Activated CD4-positive, alpha-beta T cell treated with anti-CD3 and anti-CD28 coated beads, Interleukin-2, amount 10 ng/mL, durations not matched to agents 24 days and 14 days (primary cell): ENCODE measurements at regions not wholly inside any gene's neighbourhood (a gene's known extent, or its start where the extent isn't known, plus 50 kb on each side); places are given as distances from the start of the nearest gene placed in this dataset.

ENCODE experiments used
- DNase-seq: peaks from one replicate; pipeline ENCODE4 v3.0.0; 2022
- H3K27ac Mint-ChIP-seq: one replicate; pipeline ENCODE4 v1.8.0; 2022; ENCODE audit warnings: mild to moderate bottlenecking, mixed read lengths
- H3K27me3 Mint-ChIP-seq: one replicate; pipeline ENCODE4 v1.8.0; 2022; ENCODE audit warnings: mixed read lengths
- H3K36me3 Mint-ChIP-seq: one replicate; pipeline ENCODE4 v1.8.0; 2022; ENCODE audit warnings: low read depth, mild to moderate bottlenecking, mixed read lengths
- H3K4me1 Mint-ChIP-seq: one replicate; pipeline ENCODE4 v1.8.0; 2021; ENCODE audit warnings: mixed read lengths
- H3K4me3 Mint-ChIP-seq: one replicate; pipeline ENCODE4 v1.8.0; 2022; ENCODE audit warnings: mild to moderate bottlenecking, moderate library complexity, mixed read lengths
- H3K9me3 Mint-ChIP-seq: one replicate; pipeline ENCODE4 v1.8.0; 2021; ENCODE audit warnings: mixed read lengths
- intact Hi-C: fragments of 100-400 bp; cut with micrococcal nuclease; formaldehyde crosslinking; loops from one replicate; pipeline ENCODE4 v1.15.1; 2023

GRCh38 chr2:22560021-22560420, 825.0 kb upstream of the KLHL29 start:
- peaks cover 3% of the 10 kb centered on the region for H3K9me3 Mint-ChIP-seq
- no peak overlapping the region for H3K4me3 Mint-ChIP-seq
- DNase-seq, result no peak
- no peak overlapping the region for H3K27ac Mint-ChIP-seq
- intact Hi-C loops, result no loop called here
- H3K4me1 Mint-ChIP-seq, result no peaks in the 10 kb centered on the region
- H3K36me3 Mint-ChIP-seq, result no peaks in the 10 kb centered on the region
- H3K27me3 Mint-ChIP-seq, result no peaks in the 10 kb centered on the region

- H3K27me3 Mint-ChIP-seq, result no peaks in the 10 kb centered on the region
- H3K4me1 Mint-ChIP-seq, result no peaks in the 10 kb centered on the region
- no peaks in the 10 kb centered on the region for H3K9me3 Mint-ChIP-seq
- no peak for DNase-seq
- intact Hi-C loops, result no loop called here
- H3K36me3 Mint-ChIP-seq, result no peaks in the 10 kb centered on the region
- no peak overlapping the region for H3K27ac Mint-ChIP-seq
- H3K4me3 Mint-ChIP-seq, result no peak overlapping the region
Measured at GRCh38 chr2:22579341-22579740, 805.6 kb upstream of the KLHL29 start.

GRCh38 chr2:22582107-22582506, 802.9 kb upstream of the KLHL29 start:
- Mint-ChIP-seq H3K4me3 (no peak overlapping the region), H3K36me3 (no peaks in the 10 kb centered on the region), H3K9me3 (no peaks in the 10 kb centered on the region), H3K27ac (no peak overlapping the region), H3K4me1 (no peaks in the 10 kb centered on the region), H3K27me3 (no peaks in the 10 kb centered on the region)
- DNase-seq, result no peak
- intact Hi-C loops, result no loop called here

- Mint-ChIP-seq H3K9me3 (peaks cover 5% of the 10 kb centered on the region), H3K27me3 (no peaks in the 10 kb centered on the region), H3K36me3 (no peaks in the 10 kb centered on the region), H3K27ac (no peak overlapping the region), H3K4me3 (no peak overlapping the region), H3K4me1 (no peaks in the 10 kb centered on the region)
- intact Hi-C loops, result no loop called here
- DNase-seq, result no peak
Measured at GRCh38 chr2:22596306-22596705, 788.7 kb upstream of the KLHL29 start.

GRCh38 chr2:22600156-22600555, 784.8 kb upstream of the KLHL29 start:
- H3K4me1 Mint-ChIP-seq, result no peaks in the 10 kb centered on the region
- H3K27ac Mint-ChIP-seq, result no peak overlapping the region
- no peaks in the 10 kb centered on the region for H3K9me3 Mint-ChIP-seq
- H3K4me3 Mint-ChIP-seq, result no peak overlapping the region
- no peak for DNase-seq
- no peaks in the 10 kb centered on the region for H3K27me3 Mint-ChIP-seq
- no peaks in the 10 kb centered on the region for H3K36me3 Mint-ChIP-seq
- intact Hi-C loops, result no loop called here

GRCh38 chr2:22600999-22601398, 784.0 kb upstream of the KLHL29 start:
- no peaks in the 10 kb centered on the region for H3K36me3 Mint-ChIP-seq
- intact Hi-C loops, result no loop called here

GRCh38 chr2:22604136-22604535, 780.8 kb upstream of the KLHL29 start:
- DNase-seq, result no peak
- no peaks in the 10 kb centered on the region for H3K4me1 Mint-ChIP-seq
- H3K27ac Mint-ChIP-seq, result no peak overlapping the region
- H3K9me3 Mint-ChIP-seq, result no peaks in the 10 kb centered on the region
- H3K4me3 Mint-ChIP-seq, result no peak overlapping the region
- H3K36me3 Mint-ChIP-seq, result no peaks in the 10 kb centered on the region
- intact Hi-C loops, result no loop called here
- H3K27me3 Mint-ChIP-seq, result no peaks in the 10 kb centered on the region

More at GRCh38 chr2:22600999-22601398, 784.0 kb upstream of the KLHL29 start:
- H3K27me3 Mint-ChIP-seq, result no peaks in the 10 kb centered on the region
- H3K27ac Mint-ChIP-seq, result no peak overlapping the region
- no peaks in the 10 kb centered on the region for H3K4me1 Mint-ChIP-seq
- H3K4me3 Mint-ChIP-seq, result no peak overlapping the region
- no peak for DNase-seq
- no peaks in the 10 kb centered on the region for H3K9me3 Mint-ChIP-seq

- H3K4me3 Mint-ChIP-seq, result no peak overlapping the region
Measured at GRCh38 chr2:22616031-22616430, 768.9 kb upstream of the KLHL29 start.

GRCh38 chr2:22623620-22624019, 761.4 kb upstream of the KLHL29 start:
- Mint-ChIP-seq H3K4me3 (no peak overlapping the region), H3K27me3 (no peaks in the 10 kb centered on the region), H3K4me1 (no peaks in the 10 kb centered on the region), H3K27ac (no peak overlapping the region), H3K36me3 (no peaks in the 10 kb centered on the region), H3K9me3 (no peaks in the 10 kb centered on the region)
- intact Hi-C loops, result no loop called here
- no peak for DNase-seq

More at GRCh38 chr2:22616031-22616430, 768.9 kb upstream of the KLHL29 start:
- H3K27me3 Mint-ChIP-seq, result no peaks in the 10 kb centered on the region
- no peak for DNase-seq
- H3K27ac Mint-ChIP-seq, result no peak overlapping the region
- H3K4me1 Mint-ChIP-seq, result no peaks in the 10 kb centered on the region
- H3K36me3 Mint-ChIP-seq, result no peaks in the 10 kb centered on the region
- intact Hi-C loops, result no loop called here
- no peaks in the 10 kb centered on the region for H3K9me3 Mint-ChIP-seq

- no peak overlapping the region for H3K4me3 Mint-ChIP-seq
- no peaks in the 10 kb centered on the region for H3K36me3 Mint-ChIP-seq
- H3K4me1 Mint-ChIP-seq, result no peaks in the 10 kb centered on the region
- no peak for DNase-seq
- H3K9me3 Mint-ChIP-seq, result peaks cover 2% of the 10 kb centered on the region
- no peak overlapping the region for H3K27ac Mint-ChIP-seq
- intact Hi-C loops, result no loop called here
- H3K27me3 Mint-ChIP-seq, result no peaks in the 10 kb centered on the region
Measured at GRCh38 chr2:22626621-22627020, 758.4 kb upstream of the KLHL29 start.

GRCh38 chr2:22628221-22628620, 756.8 kb upstream of the KLHL29 start:
- Mint-ChIP-seq H3K9me3 (peaks cover 5% of the 10 kb centered on the region), H3K36me3 (no peaks in the 10 kb centered on the region), H3K27me3 (no peaks in the 10 kb centered on the region), H3K4me3 (no peak overlapping the region), H3K27ac (no peak overlapping the region), H3K4me1 (no peaks in the 10 kb centered on the region)
- intact Hi-C loops, result no loop called here
- DNase-seq, result no peak

- H3K36me3 Mint-ChIP-seq, result no peaks in the 10 kb centered on the region
Measured at GRCh38 chr2:22628906-22629305, 756.1 kb upstream of the KLHL29 start.

GRCh38 chr2:22634167-22634566, 750.8 kb upstream of the KLHL29 start:
- intact Hi-C loops, result no loop called here
- Mint-ChIP-seq H3K4me3 (no peak overlapping the region), H3K27me3 (no peaks in the 10 kb centered on the region), H3K27ac (no peak overlapping the region), H3K4me1 (no peaks in the 10 kb centered on the region), H3K9me3 (peaks cover 5% of the 10 kb centered on the region), H3K36me3 (no peaks in the 10 kb centered on the region)
- no peak for DNase-seq

More at GRCh38 chr2:22628906-22629305, 756.1 kb upstream of the KLHL29 start:
- H3K4me3 Mint-ChIP-seq, result no peak overlapping the region
- H3K9me3 Mint-ChIP-seq, result peaks cover 5% of the 10 kb centered on the region
- DNase-seq, result no peak
- intact Hi-C loops, result no loop called here
- no peaks in the 10 kb centered on the region for H3K4me1 Mint-ChIP-seq
- H3K27ac Mint-ChIP-seq, result no peak overlapping the region
- no peaks in the 10 kb centered on the region for H3K27me3 Mint-ChIP-seq

GRCh38 chr2:22656426-22656825, 728.6 kb upstream of the KLHL29 start:
- H3K4me3 Mint-ChIP-seq, result no peak overlapping the region
- no peak for DNase-seq
- no peaks in the 10 kb centered on the region for H3K27me3 Mint-ChIP-seq
- H3K36me3 Mint-ChIP-seq, result no peaks in the 10 kb centered on the region
- H3K27ac Mint-ChIP-seq, result no peak overlapping the region
- no peaks in the 10 kb centered on the region for H3K4me1 Mint-ChIP-seq
- intact Hi-C loops, result no loop called here
- H3K9me3 Mint-ChIP-seq, result no peaks in the 10 kb centered on the region

- H3K27ac Mint-ChIP-seq, result no peak overlapping the region
- no peaks in the 10 kb centered on the region for H3K9me3 Mint-ChIP-seq
- intact Hi-C loops, result no loop called here
- no peak overlapping the region for H3K4me3 Mint-ChIP-seq
- no peak for DNase-seq
- H3K27me3 Mint-ChIP-seq, result no peaks in the 10 kb centered on the region
- H3K4me1 Mint-ChIP-seq, result no peaks in the 10 kb centered on the region
- H3K36me3 Mint-ChIP-seq, result no peaks in the 10 kb centered on the region
Measured at GRCh38 chr2:22673529-22673928, 711.5 kb upstream of the KLHL29 start.
